ENCODE measurements at regions not wholly inside any gene's neighbourhood (a gene's known extent, or its start where the extent isn't known, plus 50 kb on each side); places are given as distances from the start of the nearest gene placed in this dataset.
A peak's percentile ranks its signal among the peaks of the same experiment; 100 is the strongest.
"Not testable (repeated sequence)": the region's sequence is repeated elsewhere in the genome, so short reads cannot be mapped to it uniquely, and the experiment has no call there.

- Mint-ChIP-seq H3K36me3 (ENCODE audit: low read depth) (no peaks in the 10 kb centered on the region), H3K9me3 (no peaks in the 10 kb centered on the region), H3K27ac (no peak overlapping the region), H3K4me1 (ENCODE audit: low read depth) (peaks cover 67% of the 10 kb centered on the region), H3K27me3 (ENCODE audit: low read depth) (no peaks in the 10 kb centered on the region), H3K4me3 (no peak overlapping the region)
- intact Hi-C loops (cut with micrococcal nuclease): loop anchor here (5.0 kb wide), 1 partner anchor 259 kb away; no protein-coding TSS in a partner anchor
- DNase-seq: no peak
- CTCF ChIA-PET: interaction anchor here (0.6 to 1.9 kb wide), 3 partner anchors 9 to 48 kb away, joined by 3 to 7 read pairs (median 3); no protein-coding TSS in a partner anchor
Observed at GRCh38 chr20:53658322-53658721, 64.7 kb upstream of the ZNF217 start.

GRCh38 chr20:53657732-53658131 lies 64.1 kb upstream of the ZNF217 start:
- intact Hi-C loops (cut with micrococcal nuclease): loop anchor here (5.0 kb wide), 1 partner anchor 260 kb away; no protein-coding TSS in a partner anchor
- CTCF ChIA-PET: interaction anchor here (0.7 to 1.9 kb wide), 3 partner anchors 9 to 77 kb away, joined by 3 to 7 read pairs (median 6); no protein-coding TSS in a partner anchor
- no peaks in the 10 kb centered on the region for H3K27me3 Mint-ChIP-seq (ENCODE audit: low read depth)
- H3K9me3 Mint-ChIP-seq: no peaks in the 10 kb centered on the region
- peaks cover 70% of the 10 kb centered on the region for H3K4me1 Mint-ChIP-seq (ENCODE audit: low read depth)
- no peaks in the 10 kb centered on the region for H3K36me3 Mint-ChIP-seq (ENCODE audit: low read depth)
- no peak overlapping the region for H3K27ac Mint-ChIP-seq
- no peak overlapping the region for H3K4me3 Mint-ChIP-seq
- DNase-seq: no peak

- H3K36me3 Mint-ChIP-seq (ENCODE audit: low read depth): no peaks in the 10 kb centered on the region
- DNase-seq: peak; percentile 27
- intact Hi-C loops (cut with micrococcal nuclease): loop anchor here (5.0 kb wide), 1 partner anchor 260 kb away; no protein-coding TSS in a partner anchor
- H3K27me3 Mint-ChIP-seq (ENCODE audit: low read depth): no peaks in the 10 kb centered on the region
- no peaks in the 10 kb centered on the region for H3K9me3 Mint-ChIP-seq
- peaks cover 71% of the 10 kb centered on the region for H3K4me1 Mint-ChIP-seq (ENCODE audit: low read depth)
- H3K4me3 Mint-ChIP-seq: no peak overlapping the region
- peak overlapping the region; percentile 32 for H3K27ac Mint-ChIP-seq
- CTCF ChIA-PET: interaction anchor here (0.6 to 1.9 kb wide), 4 partner anchors 12 to 211 kb away, joined by 3 to 7 read pairs (median 5); no protein-coding TSS in a partner anchor
Observed at GRCh38 chr20:53657279-53657678, 63.6 kb upstream of the ZNF217 start.

- Mint-ChIP-seq H3K27me3 (ENCODE audit: low read depth) (no peaks in the 10 kb centered on the region), H3K4me1 (ENCODE audit: low read depth) (peaks cover 73% of the 10 kb centered on the region), H3K4me3 (no peak overlapping the region), H3K27ac (peak overlapping the region; percentile 22), H3K36me3 (ENCODE audit: low read depth) (no peaks in the 10 kb centered on the region), H3K9me3 (no peaks in the 10 kb centered on the region)
- intact Hi-C loops (cut with micrococcal nuclease): loop anchor here (5.0 kb wide), 1 partner anchor 261 kb away; no protein-coding TSS in a partner anchor
- CTCF ChIA-PET: interaction anchor here (0.6 to 0.7 kb wide), 4 partner anchors 11 to 212 kb away, joined by 3 to 6 read pairs (median 4); no protein-coding TSS in a partner anchor
- DNase-seq: no peak
Observed at GRCh38 chr20:53656293-53657202, 62.9 kb upstream of the ZNF217 start.

- DNase-seq: no peak
- Mint-ChIP-seq H3K4me1 (ENCODE audit: low read depth) (peaks cover 65% of the 10 kb centered on the region), H3K27me3 (ENCODE audit: low read depth) (no peaks in the 10 kb centered on the region), H3K27ac (no peak overlapping the region), H3K9me3 (no peaks in the 10 kb centered on the region), H3K36me3 (ENCODE audit: low read depth) (no peaks in the 10 kb centered on the region), H3K4me3 (no peak overlapping the region)
- intact Hi-C loops (cut with micrococcal nuclease): loop anchor here (5.0 kb wide), 1 partner anchor 262 kb away; no protein-coding TSS in a partner anchor
- CTCF ChIA-PET: interaction anchor here (0.6 kb wide), 1 partner anchor 90 kb away, joined by 3 read pairs; no protein-coding TSS in a partner anchor
Observed at GRCh38 chr20:53655625-53656292, 62.1 kb upstream of the ZNF217 start.

GRCh38 chr20:53654932-53655624 lies 61.4 kb upstream of the ZNF217 start:
- CTCF ChIA-PET: no interaction called here
- no peaks in the 10 kb centered on the region for H3K36me3 Mint-ChIP-seq (ENCODE audit: low read depth)
- no peak overlapping the region for H3K4me3 Mint-ChIP-seq
- H3K4me1 Mint-ChIP-seq (ENCODE audit: low read depth): peaks cover 58% of the 10 kb centered on the region
- no peak for DNase-seq
- no peaks in the 10 kb centered on the region for H3K9me3 Mint-ChIP-seq
- H3K27me3 Mint-ChIP-seq (ENCODE audit: low read depth): no peaks in the 10 kb centered on the region
- intact Hi-C loops (cut with micrococcal nuclease): loop anchor here (5.0 kb wide), 1 partner anchor 262 kb away; no protein-coding TSS in a partner anchor
- no peak overlapping the region for H3K27ac Mint-ChIP-seq

GRCh38 chr20:53654521-53654920 lies 60.9 kb upstream of the ZNF217 start:
- H3K9me3 Mint-ChIP-seq; DNase-seq; H3K27ac Mint-ChIP-seq; intact Hi-C loops (cut with micrococcal nuclease); CTCF ChIA-PET; H3K36me3 Mint-ChIP-seq (ENCODE audit: low read depth); H3K27me3 Mint-ChIP-seq (ENCODE audit: low read depth); H3K4me3 Mint-ChIP-seq: not testable (repeated sequence)
- H3K4me1 Mint-ChIP-seq (ENCODE audit: low read depth): peaks cover 55% of the 10 kb centered on the region

- intact Hi-C loops (cut with micrococcal nuclease): loop anchor here (1.0 to 2.0 kb wide), 7 partner anchors 10 to 218 kb away; no protein-coding TSS in a partner anchor
- Mint-ChIP-seq H3K36me3 (ENCODE audit: low read depth) (no peaks in the 10 kb centered on the region), H3K4me3 (peak overlapping the region; percentile 65), H3K27me3 (ENCODE audit: low read depth) (no peaks in the 10 kb centered on the region), H3K27ac (peak overlapping the region; percentile 93), H3K4me1 (ENCODE audit: low read depth) (peaks cover 49% of the 10 kb centered on the region), H3K9me3 (no peaks in the 10 kb centered on the region)
- CTCF ChIA-PET: interaction anchor here (0.6 to 1.2 kb wide), 2 partner anchors 10 to 216 kb away, joined by 3 to 4 read pairs; no protein-coding TSS in a partner anchor
- DNase-seq: no peak
Observed at GRCh38 chr20:53652859-53653517, 59.3 kb upstream of the ZNF217 start.

- Mint-ChIP-seq H3K36me3 (ENCODE audit: low read depth) (no peaks in the 10 kb centered on the region), H3K4me1 (ENCODE audit: low read depth) (peaks cover 43% of the 10 kb centered on the region), H3K27ac (peak overlapping the region; percentile 93), H3K4me3 (peak overlapping the region; percentile 65), H3K9me3 (no peaks in the 10 kb centered on the region), H3K27me3 (ENCODE audit: low read depth) (no peaks in the 10 kb centered on the region)
- CTCF ChIA-PET: interaction anchor here (1.2 kb wide), 1 partner anchor 9 kb away, joined by 4 read pairs; no protein-coding TSS in a partner anchor
- DNase-seq: peak; percentile 26
- intact Hi-C loops (cut with micrococcal nuclease): loop anchor here (1.0 to 2.0 kb wide), 7 partner anchors 9 to 219 kb away; no protein-coding TSS in a partner anchor
Observed at GRCh38 chr20:53652090-53652858, 58.6 kb upstream of the ZNF217 start.

- intact Hi-C loops (cut with micrococcal nuclease): not testable (repeated sequence)
Observed at GRCh38 chr20:53649493-53649892, 55.9 kb upstream of the ZNF217 start.

More at GRCh38 chr20:53649493-53649892, 55.9 kb upstream of the ZNF217 start:
- CTCF ChIA-PET; H3K4me3 Mint-ChIP-seq; H3K27ac Mint-ChIP-seq; H3K9me3 Mint-ChIP-seq; H3K36me3 Mint-ChIP-seq (ENCODE audit: low read depth); DNase-seq; H3K27me3 Mint-ChIP-seq (ENCODE audit: low read depth): not testable (repeated sequence)
- H3K4me1 Mint-ChIP-seq (ENCODE audit: low read depth): peaks cover 34% of the 10 kb centered on the region
